Vagina (tissue), 2 donors: ENCODE measurements at regions not wholly inside any gene's neighbourhood (a gene's known extent, or its start where the extent isn't known, plus 50 kb on each side); places are given as distances from the start of the nearest gene placed in this dataset.

Experiments
- DNase-seq, 2 donors: peaks; one replicate each; pipeline ENCODE4 v3.0.0-alpha.2; 2017; ENCODE audit errors: extremely low spot score in 2 of 2
- H3K27ac ChIP-seq: fragments of 200-600 bp; sonication (generic); one replicate; pipeline ENCODE4 v1.5.1; 2019
- H3K27me3 ChIP-seq: fragments of 200-600 bp; sonication (generic); one replicate; pipeline ENCODE4 v1.5.1; 2019
- H3K36me3 ChIP-seq, 2 donors: fragments of 200-600 bp; sonication (generic); one replicate each; pipeline ENCODE4 v1.5.1; 2017 to 2019
- H3K4me1 ChIP-seq: fragments of 200-600 bp; sonication (generic); one replicate; pipeline ENCODE4 v1.5.1; 2019
- H3K4me3 ChIP-seq, 2 donors: fragments of 200-600 bp; sonication (generic); 1 replicate in 1 of 2; 2 replicates in 1 of 2; pipeline ENCODE4 v1.5.1; 2016 to 2019
- H3K9me3 ChIP-seq: fragments of 200-600 bp; sonication (generic); one replicate; pipeline ENCODE4 v1.5.1; 2019
- CTCF ChIP-seq, 3 experiments: fragments of 450-650 bp in 2 of 3; fragments of 200-600 bp in 1 of 3; sonication (generic) in 1 of 3; IDR thresholded peaks; one replicate each; pipeline ENCODE4 v1.5.1; 2017 to 2019; ENCODE audit warnings: antibody characterized with exemption in 3 of 3, mild to moderate bottlenecking in 2 of 3, moderate library complexity in 2 of 3
- POLR2A ChIP-seq, 2 donors: fragments of 450-650 bp; IDR thresholded peaks; one replicate each; pipeline ENCODE4 v1.6.1; 2017; ENCODE audit warnings: antibody characterized with exemption in 2 of 2, mild to moderate bottlenecking in 2 of 2, moderate library complexity in 2 of 2
- POLR2AphosphoS5 ChIP-seq, 2 donors: sonication (generic); formaldehyde crosslinking; IDR thresholded peaks; one replicate each; pipeline ENCODE4 v1.9.0; 2017; ENCODE audit warnings: antibody characterized with exemption in 2 of 2, mild to moderate bottlenecking in 2 of 2, low read depth in 1 of 2; ENCODE audit not compliant: insufficient read depth in 1 of 2
- intact Hi-C: fragments of 100-400 bp; cut with DNase I; formaldehyde crosslinking; loops from one replicate; pipeline ENCODE4 v1.15.1; 2023

- no peaks in the 10 kb centered on the region for H3K9me3 ChIP-seq
- no peaks in the 10 kb centered on the region for H3K4me1 ChIP-seq
- no peak for TF ChIP-seq CTCF (IDR thresholded peaks at IDR 0.05)
- no peak for TF ChIP-seq POLR2AphosphoS5 (IDR thresholded peaks at IDR 0.05; ENCODE audit: insufficient read depth in 1 of 2, low read depth in 1 of 2)
- no peak for TF ChIP-seq POLR2A (IDR thresholded peaks at IDR 0.05)
Observed at GRCh38 chr5:152625696-152626095, 220.6 kb upstream of the NMUR2 start.

GRCh38 chr5:152631221-152631620 is 226.1 kb upstream of the NMUR2 start:
- TF ChIP-seq CTCF (IDR thresholded peaks at IDR 0.05) (no peak), POLR2AphosphoS5 (IDR thresholded peaks at IDR 0.05; ENCODE audit: insufficient read depth in 1 of 2, low read depth in 1 of 2) (no peak), POLR2A (IDR thresholded peaks at IDR 0.05) (no peak)
- intact Hi-C loops: no loop called here
- Histone ChIP-seq H3K4me1 (no peaks in the 10 kb centered on the region), H3K36me3 (no peaks in the 10 kb centered on the region), H3K27ac (no peak overlapping the region), H3K9me3 (no peaks in the 10 kb centered on the region), H3K4me3 (no peak overlapping the region), H3K27me3 (no peaks in the 10 kb centered on the region)
- no peak for DNase-seq

More at GRCh38 chr5:152625696-152626095, 220.6 kb upstream of the NMUR2 start:
- intact Hi-C loops: no loop called here
- H3K4me3 ChIP-seq: no peak overlapping the region
- H3K27ac ChIP-seq: no peak overlapping the region
- H3K36me3 ChIP-seq: no peaks in the 10 kb centered on the region
- no peak for DNase-seq
- no peaks in the 10 kb centered on the region for H3K27me3 ChIP-seq

- Histone ChIP-seq H3K4me3 (no peak overlapping the region), H3K9me3 (no peaks in the 10 kb centered on the region), H3K27me3 (no peaks in the 10 kb centered on the region), H3K27ac (no peak overlapping the region), H3K4me1 (no peaks in the 10 kb centered on the region), H3K36me3 (no peaks in the 10 kb centered on the region)
- TF ChIP-seq POLR2AphosphoS5 (IDR thresholded peaks at IDR 0.05; ENCODE audit: insufficient read depth in 1 of 2, low read depth in 1 of 2) (no peak), POLR2A (IDR thresholded peaks at IDR 0.05) (no peak), CTCF (IDR thresholded peaks at IDR 0.05) (no peak)
- intact Hi-C loops: no loop called here
- no peak for DNase-seq
Observed at GRCh38 chr5:152632360-152632759, 227.3 kb upstream of the NMUR2 start.

GRCh38 chr5:152634586-152634985 is 229.5 kb upstream of the NMUR2 start:
- H3K36me3 ChIP-seq: no peaks in the 10 kb centered on the region
- H3K27me3 ChIP-seq: no peaks in the 10 kb centered on the region
- TF ChIP-seq CTCF (IDR thresholded peaks at IDR 0.05) (no peak), POLR2AphosphoS5 (IDR thresholded peaks at IDR 0.05; ENCODE audit: insufficient read depth in 1 of 2, low read depth in 1 of 2) (no peak), POLR2A (IDR thresholded peaks at IDR 0.05) (no peak)
- DNase-seq: no peak
- H3K4me3 ChIP-seq: no peak overlapping the region
- H3K9me3 ChIP-seq: no peaks in the 10 kb centered on the region
- no peak overlapping the region for H3K27ac ChIP-seq
- intact Hi-C loops: no loop called here
- H3K4me1 ChIP-seq: peaks cover 7% of the 10 kb centered on the region

GRCh38 chr5:152638996-152639552 is 234.0 kb upstream of the NMUR2 start:
- H3K4me3 ChIP-seq: no peak overlapping the region
- no peak for DNase-seq
- TF ChIP-seq CTCF (IDR thresholded peaks at IDR 0.05) (no peak), POLR2AphosphoS5 (IDR thresholded peaks at IDR 0.05; ENCODE audit: insufficient read depth in 1 of 2, low read depth in 1 of 2) (no peak), POLR2A (IDR thresholded peaks at IDR 0.05) (no peak)
- H3K27ac ChIP-seq: no peak overlapping the region
- no peaks in the 10 kb centered on the region for H3K36me3 ChIP-seq
- no peaks in the 10 kb centered on the region for H3K9me3 ChIP-seq
- no peaks in the 10 kb centered on the region for H3K27me3 ChIP-seq
- intact Hi-C loops: no loop called here
- peaks cover 7% of the 10 kb centered on the region for H3K4me1 ChIP-seq
